ENCODE measurements at regions not wholly inside any gene's neighbourhood (a gene's known extent, or its start where the extent isn't known, plus 50 kb on each side); places are given as distances from the start of the nearest gene placed in this dataset.

DNA sequence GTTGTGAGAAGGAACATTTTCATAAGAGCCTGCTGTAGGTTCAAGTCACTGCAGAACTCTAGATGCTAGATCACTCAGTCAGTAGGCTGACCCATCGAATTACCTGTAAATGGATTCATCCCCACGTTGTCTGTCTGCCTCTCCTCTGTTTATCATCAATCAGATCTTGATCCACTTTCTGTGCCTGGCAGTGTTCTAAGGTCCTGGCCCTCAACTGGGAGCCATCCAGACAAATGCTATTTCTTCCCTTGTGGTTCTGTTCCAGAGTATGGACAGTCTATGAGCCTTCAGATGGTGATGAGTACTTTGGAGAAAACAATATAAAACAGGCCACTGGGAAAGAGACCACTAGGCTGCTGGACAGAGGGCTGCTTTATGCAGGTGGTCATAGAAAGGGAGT lies 699.4 kb upstream of the TMEM132C start:
- TF ChIP-seq POLR2A (IDR thresholded peaks at IDR 0.05) = no peak
- TF ChIP-seq, protein P1, sequence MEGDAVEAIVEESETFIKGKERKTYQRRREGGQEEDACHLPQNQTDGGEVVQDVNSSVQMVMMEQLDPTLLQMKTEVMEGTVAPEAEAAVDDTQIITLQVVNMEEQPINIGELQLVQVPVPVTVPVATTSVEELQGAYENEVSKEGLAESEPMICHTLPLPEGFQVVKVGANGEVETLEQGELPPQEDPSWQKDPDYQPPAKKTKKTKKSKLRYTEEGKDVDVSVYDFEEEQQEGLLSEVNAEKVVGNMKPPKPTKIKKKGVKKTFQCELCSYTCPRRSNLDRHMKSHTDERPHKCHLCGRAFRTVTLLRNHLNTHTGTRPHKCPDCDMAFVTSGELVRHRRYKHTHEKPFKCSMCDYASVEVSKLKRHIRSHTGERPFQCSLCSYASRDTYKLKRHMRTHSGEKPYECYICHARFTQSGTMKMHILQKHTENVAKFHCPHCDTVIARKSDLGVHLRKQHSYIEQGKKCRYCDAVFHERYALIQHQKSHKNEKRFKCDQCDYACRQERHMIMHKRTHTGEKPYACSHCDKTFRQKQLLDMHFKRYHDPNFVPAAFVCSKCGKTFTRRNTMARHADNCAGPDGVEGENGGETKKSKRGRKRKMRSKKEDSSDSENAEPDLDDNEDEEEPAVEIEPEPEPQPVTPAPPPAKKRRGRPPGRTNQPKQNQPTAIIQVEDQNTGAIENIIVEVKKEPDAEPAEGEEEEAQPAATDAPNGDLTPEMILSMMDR (IDR thresholded peaks at IDR 0.05) = no peak

All from adrenal gland (tissue), 5 donors.